Brain microvascular endothelial cell (primary cell): ENCODE measurements at regions not wholly inside any gene's neighbourhood (a gene's known extent, or its start where the extent isn't known, plus 50 kb on each side); places are given as distances from the start of the nearest gene placed in this dataset.
A peak's percentile ranks its signal among the peaks of the same experiment; 100 is the strongest.

Experiments
- DNase-seq: peaks from one replicate; pipeline ENCODE4 v3.0.0-alpha.2; 2020
- H3K27ac ChIP-seq: fragments of 250-450 bp; sonication (Bioruptor Pico); 2 replicates; pipeline ENCODE4 v1.5.1; 2020; ENCODE audit warnings: mild to moderate bottlenecking, moderate library complexity
- H3K27me3 ChIP-seq: fragments of 250-450 bp; sonication (Bioruptor Pico); replicated peaks from 2 replicates; pipeline ENCODE4 v1.5.1; 2020; ENCODE audit warnings: mild to moderate bottlenecking
- H3K36me3 ChIP-seq: fragments of 250-450 bp; sonication (Bioruptor Pico); replicated peaks from 2 replicates; pipeline ENCODE4 v1.5.1; 2020; ENCODE audit warnings: mild to moderate bottlenecking
- H3K4me3 ChIP-seq: 2 replicates; pipeline ENCODE4 v1.5.1; 2011; ENCODE audit warnings: low read depth, mild to moderate bottlenecking, control low read depth, low read length, moderate library complexity
- in situ Hi-C: cut with HindIII; loops from 2 replicates; pipeline ENCODE4 v1.10.0; 2017; ENCODE audit warnings: low sequenced_read_pairs, low pct_ligation_motif_present
- TF ChIP-seq, protein P1 (sequence below): IDR thresholded peaks from 2 replicates; pipeline ENCODE4 v1.5.1; 2011; ENCODE audit warnings: low read depth, mild to moderate bottlenecking, moderate library complexity, low read length, control low read depth, inconsistent platforms; ENCODE audit errors: missing control alignments

DNA sequence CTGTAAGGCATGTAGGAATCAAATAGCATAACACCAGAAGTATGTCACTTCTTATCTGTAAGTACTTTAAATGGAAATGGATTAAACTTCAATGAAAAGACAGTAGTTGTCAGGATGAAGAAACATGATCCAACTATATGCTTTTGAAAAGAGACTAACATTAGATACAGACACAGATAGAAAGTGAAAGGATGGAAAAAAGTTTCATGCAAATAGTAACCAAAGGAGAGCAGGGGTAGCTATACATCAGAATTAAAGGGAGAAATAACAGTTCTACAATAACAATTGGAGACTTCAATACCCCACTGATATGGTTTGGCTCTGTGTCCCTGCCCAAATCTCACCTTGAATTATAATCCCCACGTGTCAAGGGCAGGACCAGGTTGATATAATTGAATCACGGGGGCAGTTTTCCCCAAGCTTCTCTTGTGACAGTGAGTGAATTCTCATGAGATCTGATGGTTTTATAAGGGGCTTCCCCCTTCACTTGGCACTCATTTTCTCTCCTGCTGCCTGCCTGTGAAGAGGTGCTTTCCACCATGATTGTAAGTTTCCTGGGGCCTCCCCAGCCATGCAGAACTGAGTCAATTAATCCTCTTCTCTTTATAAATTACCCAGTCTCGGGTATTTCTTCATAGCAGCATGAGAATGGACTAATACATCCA is 205.4 kb upstream of the CDH2 start:
- Histone ChIP-seq H3K4me3 (no peak overlapping the region), H3K36me3 (no peaks in the 10 kb centered on the region), H3K27me3 (no peaks in the 10 kb centered on the region), H3K27ac (no peak overlapping the region)
- TF ChIP-seq, protein P1, sequence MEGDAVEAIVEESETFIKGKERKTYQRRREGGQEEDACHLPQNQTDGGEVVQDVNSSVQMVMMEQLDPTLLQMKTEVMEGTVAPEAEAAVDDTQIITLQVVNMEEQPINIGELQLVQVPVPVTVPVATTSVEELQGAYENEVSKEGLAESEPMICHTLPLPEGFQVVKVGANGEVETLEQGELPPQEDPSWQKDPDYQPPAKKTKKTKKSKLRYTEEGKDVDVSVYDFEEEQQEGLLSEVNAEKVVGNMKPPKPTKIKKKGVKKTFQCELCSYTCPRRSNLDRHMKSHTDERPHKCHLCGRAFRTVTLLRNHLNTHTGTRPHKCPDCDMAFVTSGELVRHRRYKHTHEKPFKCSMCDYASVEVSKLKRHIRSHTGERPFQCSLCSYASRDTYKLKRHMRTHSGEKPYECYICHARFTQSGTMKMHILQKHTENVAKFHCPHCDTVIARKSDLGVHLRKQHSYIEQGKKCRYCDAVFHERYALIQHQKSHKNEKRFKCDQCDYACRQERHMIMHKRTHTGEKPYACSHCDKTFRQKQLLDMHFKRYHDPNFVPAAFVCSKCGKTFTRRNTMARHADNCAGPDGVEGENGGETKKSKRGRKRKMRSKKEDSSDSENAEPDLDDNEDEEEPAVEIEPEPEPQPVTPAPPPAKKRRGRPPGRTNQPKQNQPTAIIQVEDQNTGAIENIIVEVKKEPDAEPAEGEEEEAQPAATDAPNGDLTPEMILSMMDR = no peak
- DNase-seq = no peak
- in situ Hi-C loops = no loop called here

DNA sequence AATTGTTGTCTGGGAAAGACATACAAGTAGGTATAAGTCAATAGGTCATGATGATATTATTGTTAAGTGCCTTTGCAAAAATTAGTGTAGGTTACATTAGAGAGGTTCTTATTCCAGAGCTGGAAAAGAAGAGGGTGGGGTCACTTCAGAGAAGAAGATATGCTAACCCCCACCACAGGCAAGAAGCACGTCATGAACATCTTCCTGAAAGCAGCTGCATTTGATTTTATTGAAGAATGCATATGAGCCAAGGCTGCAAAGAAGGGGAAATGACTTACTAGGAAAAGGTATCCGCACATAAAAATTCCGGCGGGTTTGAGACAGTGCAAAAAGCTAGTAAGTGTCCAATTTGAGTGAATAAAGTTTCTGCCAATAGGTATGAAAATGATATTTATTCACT is 195.3 kb upstream of the CDH2 start:
- no peak overlapping the region for H3K4me3 ChIP-seq
- no peaks in the 10 kb centered on the region for H3K36me3 ChIP-seq
- in situ Hi-C loops = no loop called here
- no peaks in the 10 kb centered on the region for H3K27me3 ChIP-seq
- TF ChIP-seq, protein P1 = no peak
- no peak overlapping the region for H3K27ac ChIP-seq
- no peak for DNase-seq

DNA sequence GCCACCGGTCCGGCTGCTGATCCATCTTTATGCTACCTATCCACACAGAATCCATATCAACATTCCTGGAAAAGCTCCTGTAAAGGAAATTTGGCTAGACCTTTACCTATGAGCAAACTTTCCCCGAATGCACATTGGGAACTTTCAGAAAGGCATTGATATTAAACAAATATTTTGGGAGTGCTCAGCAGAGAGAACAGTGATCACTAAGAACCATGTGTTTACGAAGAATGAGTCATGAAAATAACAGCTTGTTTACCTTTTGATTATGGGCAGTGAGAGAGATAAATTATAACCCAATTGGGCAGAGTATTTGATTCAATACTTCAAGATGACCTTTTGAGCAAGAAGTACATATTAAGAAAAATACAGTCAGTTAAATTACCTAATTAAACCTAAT is 189.7 kb upstream of the CDH2 start:
- TF ChIP-seq, protein P1 = no peak
- in situ Hi-C loops = no loop called here

DNA sequence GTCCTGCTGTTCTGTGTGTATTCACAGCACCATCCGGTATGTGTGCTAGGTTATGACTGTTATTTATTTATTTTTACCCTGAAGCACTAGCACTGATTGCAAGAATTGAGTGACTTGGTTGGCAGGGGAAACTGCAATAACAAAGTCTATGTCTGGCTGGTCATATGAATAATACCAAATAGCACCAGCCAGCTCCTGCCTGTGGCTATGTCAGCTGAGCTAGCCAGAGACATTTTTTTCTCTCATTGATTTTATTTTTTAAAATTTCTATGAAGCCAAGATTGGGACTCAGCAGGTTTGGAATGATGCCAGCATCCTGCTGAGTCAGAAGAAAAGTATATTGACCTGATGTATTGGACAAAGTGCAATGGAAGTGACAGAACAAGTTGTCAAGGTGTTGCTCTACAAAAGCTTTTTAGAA is 188.5 kb upstream of the CDH2 start:
- Histone ChIP-seq H3K27ac (no peak overlapping the region), H3K27me3 (no peaks in the 10 kb centered on the region), H3K36me3 (no peaks in the 10 kb centered on the region), H3K4me3 (no peak overlapping the region)
- TF ChIP-seq, protein P1 = no peak
- DNase-seq = peak; percentile 37
- in situ Hi-C loops = no loop called here

More for the DNA sequence above, 189.7 kb upstream of the CDH2 start:
- no peak overlapping the region for H3K4me3 ChIP-seq
- H3K36me3 ChIP-seq = no peaks in the 10 kb centered on the region
- no peaks in the 10 kb centered on the region for H3K27me3 ChIP-seq
- DNase-seq = no peak
- no peak overlapping the region for H3K27ac ChIP-seq

DNA sequence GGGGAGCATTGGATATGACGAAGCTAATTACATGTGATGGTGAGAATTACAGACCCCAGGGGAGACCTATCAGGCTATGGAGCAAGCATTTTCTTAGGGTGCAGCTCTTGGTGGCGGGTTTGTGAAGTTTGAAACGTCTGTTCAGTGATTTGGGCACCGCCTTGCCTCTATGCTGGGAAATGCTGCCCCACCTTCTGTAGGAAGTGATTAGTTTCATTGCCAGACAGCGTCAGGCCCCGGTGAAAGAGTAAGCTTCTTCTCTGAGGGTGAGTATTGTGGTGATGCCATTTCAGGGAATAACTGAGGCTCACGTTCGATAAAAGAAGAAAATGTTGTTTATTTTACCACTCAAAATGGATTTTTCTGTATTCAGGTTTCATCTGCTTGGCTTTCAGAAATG is 186.2 kb upstream of the CDH2 start:
- DNase-seq = no peak
- in situ Hi-C loops = no loop called here
- H3K27ac ChIP-seq = no peak overlapping the region
- H3K27me3 ChIP-seq = no peaks in the 10 kb centered on the region
- TF ChIP-seq, protein P1 = no peak
- H3K36me3 ChIP-seq = no peaks in the 10 kb centered on the region
- H3K4me3 ChIP-seq = no peak overlapping the region

DNA sequence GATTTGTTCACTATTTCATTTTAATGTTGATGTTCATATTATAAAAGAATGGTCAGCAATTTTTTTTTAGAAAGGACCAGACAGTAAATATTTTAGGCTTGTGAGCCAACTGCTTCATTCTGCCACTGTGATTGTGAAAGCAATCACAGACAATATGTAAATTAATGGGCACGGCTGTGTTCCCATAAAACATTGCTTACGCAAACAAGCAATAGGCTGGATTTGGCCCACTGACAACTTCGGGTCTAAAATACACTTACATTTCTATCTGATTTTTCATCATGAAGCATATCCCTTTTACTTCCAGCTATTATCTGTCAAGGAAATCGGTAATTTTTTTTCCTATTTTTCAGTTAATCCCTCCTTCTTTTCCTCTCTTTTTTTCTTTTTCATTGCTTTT is 182.2 kb upstream of the CDH2 start:
- TF ChIP-seq, protein P1 = no peak
- Histone ChIP-seq H3K4me3 (no peak overlapping the region), H3K27me3 (no peaks in the 10 kb centered on the region), H3K36me3 (no peaks in the 10 kb centered on the region), H3K27ac (no peak overlapping the region)
- DNase-seq = no peak
- in situ Hi-C loops = no loop called here
